Activated naive CD4-positive, alpha-beta T cell treated with anti-CD3 and anti-CD28 coated beads, Interleukin-2, amount 50 U/mL, for 72 hours (primary cell): ENCODE measurements at regions not wholly inside any gene's neighbourhood (a gene's known extent, or its start where the extent isn't known, plus 50 kb on each side); places are given as distances from the start of the nearest gene placed in this dataset.
"Not testable (repeated sequence)": the region's sequence is repeated elsewhere in the genome, so short reads cannot be mapped to it uniquely, and the experiment has no call there.

Experiments
- ATAC-seq, 2 donors: fragments of 150-1000 bp; cut with Tn5 transposase; 2 replicates each; pipeline ENCODE4 v1.10.0; 2021; ENCODE audit warnings: mild to moderate bottlenecking in 2 of 2, moderate library complexity in 2 of 2
- DNase-seq, 2 donors: peaks; one replicate each; pipeline ENCODE4 v3.0.0; 2021 to 2022; ENCODE audit warnings: low spot score in 2 of 2
- H3K27ac Mint-ChIP-seq, 2 donors: one replicate each; pipeline ENCODE4 v1.8.0; 2022; ENCODE audit warnings: mild to moderate bottlenecking in 2 of 2, mixed read lengths in 2 of 2
- H3K36me3 Mint-ChIP-seq, 2 donors: one replicate each; pipeline ENCODE4 v1.8.0; 2022; ENCODE audit warnings: mixed read lengths in 2 of 2
- H3K9me3 Mint-ChIP-seq, 2 donors: one replicate each; pipeline ENCODE4 v1.8.0; 2022; ENCODE audit warnings: mixed read lengths in 2 of 2

DNA sequence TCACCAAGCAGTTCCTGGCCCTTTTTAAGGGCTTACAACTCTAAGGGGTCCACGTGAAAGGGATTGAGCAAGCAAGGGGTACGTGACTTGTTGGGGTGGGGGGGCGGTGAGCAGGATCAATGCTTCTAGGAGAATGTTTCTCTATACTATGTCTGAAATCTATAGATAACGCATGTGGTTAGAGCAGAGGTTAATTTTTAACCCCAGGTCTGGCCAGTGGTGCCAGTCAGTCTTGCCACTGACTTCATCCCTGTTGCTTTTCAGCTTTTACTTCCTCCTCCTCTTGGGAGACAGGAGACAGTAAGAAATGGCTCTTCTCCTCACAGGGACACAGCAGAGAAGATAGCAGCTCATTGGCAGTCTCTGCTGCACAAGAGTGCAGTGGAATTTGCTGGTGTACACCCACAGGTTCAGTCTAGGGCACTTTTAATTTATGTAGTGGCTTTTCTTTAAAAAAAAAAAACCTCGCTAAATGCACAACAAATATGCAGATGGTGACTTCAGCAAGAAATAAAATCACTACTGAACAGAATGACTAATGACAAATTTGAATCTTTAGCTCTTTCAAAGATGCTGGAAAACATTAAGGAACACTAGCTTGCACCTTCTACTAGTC, 190.5 kb downstream of the CCNG2 start:
- Mint-ChIP-seq H3K27ac (peak overlapping the region in 1 of 2 donors; percentile 1), H3K9me3 (peaks cover 6 to 12% of the 10 kb centered on the region in 2 donors), H3K36me3 (no peaks in the 10 kb centered on the region)
- ATAC-seq (no peak), DNase-seq (no peak)

GRCh38 chr4:77348815-77349214, 191.8 kb downstream of the CCNG2 start:
- no peak overlapping the region for H3K27ac Mint-ChIP-seq
- ATAC-seq (no peak), DNase-seq (no peak)
- H3K36me3 Mint-ChIP-seq: no peaks in the 10 kb centered on the region
- peaks cover 0 to 4% of the 10 kb centered on the region in 2 donors for H3K9me3 Mint-ChIP-seq

DNA sequence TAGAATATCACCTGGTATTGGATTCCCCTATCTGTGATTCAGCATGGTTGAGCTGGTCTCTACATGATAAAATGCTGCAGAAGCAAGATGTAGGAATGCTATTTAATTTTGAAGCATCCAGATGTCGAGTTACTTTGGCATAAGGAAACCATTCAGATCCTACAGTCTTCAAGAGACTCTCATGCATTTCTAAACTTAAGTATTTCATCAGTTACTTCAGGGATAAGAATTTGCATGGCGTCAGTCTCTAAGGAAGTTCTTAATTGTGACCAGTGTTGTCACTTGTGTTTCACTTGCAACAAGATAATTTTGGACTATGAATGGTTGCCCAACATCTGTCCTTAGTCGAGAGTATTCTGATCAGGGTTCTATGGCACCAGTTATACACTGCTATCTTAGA, 192.4 kb downstream of the CCNG2 start:
- ATAC-seq (no peak), DNase-seq (no peak)
- H3K36me3 Mint-ChIP-seq: no peaks in the 10 kb centered on the region
- no peaks in the 10 kb centered on the region for H3K9me3 Mint-ChIP-seq
- H3K27ac Mint-ChIP-seq: no peak overlapping the region

GRCh38 chr4:77349796-77350195, 192.8 kb downstream of the CCNG2 start:
- ATAC-seq: no peak
- H3K9me3 Mint-ChIP-seq: no peaks in the 10 kb centered on the region
- no peaks in the 10 kb centered on the region for H3K36me3 Mint-ChIP-seq
- DNase-seq: no peak
- no peak overlapping the region for H3K27ac Mint-ChIP-seq

- DNase-seq (no peak), ATAC-seq (no peak)
- H3K36me3 Mint-ChIP-seq: no peaks in the 10 kb centered on the region
- H3K27ac Mint-ChIP-seq: no peak overlapping the region
- no peaks in the 10 kb centered on the region for H3K9me3 Mint-ChIP-seq
These were observed 195.2 kb downstream of the CCNG2 start for GRCh38 chr4:77352192-77352591.

DNA sequence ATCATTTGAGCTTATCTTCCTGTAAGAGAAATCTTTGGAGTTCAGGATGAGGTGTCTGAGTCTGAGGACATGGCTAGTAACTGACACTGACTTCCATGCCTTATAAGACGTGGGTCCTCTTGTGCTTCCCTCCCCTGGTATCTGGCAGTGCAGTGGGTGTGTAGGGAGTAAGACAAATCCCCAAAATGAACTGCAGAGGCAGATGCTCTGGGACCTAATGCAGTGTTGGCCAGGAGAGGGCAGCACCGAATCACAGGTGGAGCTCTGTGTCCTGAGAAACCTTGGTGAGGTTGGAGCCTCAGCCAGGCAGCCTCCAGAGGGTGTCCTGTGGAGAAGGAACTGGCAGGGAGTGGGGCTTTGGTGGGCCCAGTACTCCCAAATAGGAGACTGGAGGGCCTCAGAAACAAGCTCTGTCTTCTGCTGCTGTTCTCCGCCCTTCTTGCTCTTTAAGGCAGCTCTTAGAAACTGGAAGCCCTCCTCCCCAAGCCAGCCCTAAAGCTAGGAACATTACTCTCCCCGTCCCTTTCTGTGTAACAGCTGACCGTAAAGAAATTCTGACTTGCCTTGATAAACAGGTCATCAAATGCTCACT, 196.8 kb downstream of the CCNG2 start:
- peak; percentile 64 to 77 for ATAC-seq
- DNase-seq, H3K36me3 Mint-ChIP-seq: not testable (repeated sequence)

GRCh38 chr4:77354550-77354949, 197.5 kb downstream of the CCNG2 start:
- ATAC-seq: no peak
- no peaks in the 10 kb centered on the region for H3K36me3 Mint-ChIP-seq
- no peak overlapping the region for H3K27ac Mint-ChIP-seq
- no peaks in the 10 kb centered on the region for H3K9me3 Mint-ChIP-seq
- no peak for DNase-seq

More for the DNA sequence above, 196.8 kb downstream of the CCNG2 start:
- not testable (repeated sequence) for H3K9me3 Mint-ChIP-seq, H3K27ac Mint-ChIP-seq

DNA sequence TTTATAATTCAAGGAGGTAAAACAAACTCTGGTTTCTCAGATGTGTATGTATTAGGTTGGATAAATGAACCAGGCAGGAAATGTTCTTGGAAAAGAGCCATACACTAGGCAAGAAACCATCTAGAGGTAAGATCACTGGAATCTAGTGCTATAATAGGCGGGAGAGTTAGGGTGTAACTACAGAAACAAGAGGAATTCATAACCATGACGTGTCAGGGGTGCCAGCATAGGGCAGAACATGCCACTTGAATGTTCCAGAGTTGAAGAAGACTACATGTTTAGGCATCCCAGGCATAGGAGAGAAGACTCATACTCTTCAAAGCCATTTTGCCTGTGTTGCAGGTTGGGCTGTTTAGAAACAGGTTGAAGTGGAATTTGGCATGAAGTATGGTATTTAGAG, 198.7 kb downstream of the CCNG2 start:
- ATAC-seq (no peak), DNase-seq (no peak)
- Mint-ChIP-seq H3K27ac (no peak overlapping the region), H3K9me3 (no peaks in the 10 kb centered on the region), H3K36me3 (no peaks in the 10 kb centered on the region)

- H3K9me3 Mint-ChIP-seq: no peaks in the 10 kb centered on the region
- H3K27ac Mint-ChIP-seq: no peak overlapping the region
- no peaks in the 10 kb centered on the region for H3K36me3 Mint-ChIP-seq
- ATAC-seq (peak; percentile 40 to 60), DNase-seq (peak in 1 of 2 donors; percentile 15)
These were observed 201.4 kb downstream of the CCNG2 start for GRCh38 chr4:77358315-77358928.

GRCh38 chr4:77360451-77360850, 203.4 kb downstream of the CCNG2 start:
- no peak for DNase-seq
- Mint-ChIP-seq H3K9me3 (no peaks in the 10 kb centered on the region), H3K36me3 (no peaks in the 10 kb centered on the region), H3K27ac (no peak overlapping the region)
- ATAC-seq: no peak

GRCh38 chr4:77366876-77367275, 209.9 kb downstream of the CCNG2 start:
- not testable (repeated sequence) for DNase-seq, H3K36me3 Mint-ChIP-seq, H3K27ac Mint-ChIP-seq, H3K9me3 Mint-ChIP-seq
- ATAC-seq: peak; percentile 68 to 77

DNA sequence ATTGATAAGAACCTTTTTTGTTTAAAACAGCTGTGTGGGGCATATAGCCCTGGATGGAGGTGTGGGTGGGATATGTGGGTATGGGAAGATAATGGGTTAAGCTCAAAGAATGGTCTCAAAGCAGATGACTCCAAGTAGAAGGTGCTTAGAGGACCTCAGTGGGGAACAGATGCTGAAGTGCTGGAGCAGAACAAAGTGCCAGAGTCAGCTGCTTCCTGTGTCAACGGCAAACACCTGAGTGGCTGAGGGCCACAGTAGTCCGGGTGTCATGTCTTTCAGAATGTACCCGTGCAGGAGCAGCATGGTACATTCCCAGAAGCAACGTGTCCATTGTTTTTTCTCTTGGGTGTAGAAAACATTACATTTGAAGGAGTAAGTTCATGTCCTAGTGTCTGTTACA, 210.6 kb downstream of the CCNG2 start:
- ATAC-seq (no peak), DNase-seq (no peak)
- H3K27ac Mint-ChIP-seq: no peak overlapping the region
- H3K9me3 Mint-ChIP-seq: no peaks in the 10 kb centered on the region
- no peaks in the 10 kb centered on the region for H3K36me3 Mint-ChIP-seq

DNA sequence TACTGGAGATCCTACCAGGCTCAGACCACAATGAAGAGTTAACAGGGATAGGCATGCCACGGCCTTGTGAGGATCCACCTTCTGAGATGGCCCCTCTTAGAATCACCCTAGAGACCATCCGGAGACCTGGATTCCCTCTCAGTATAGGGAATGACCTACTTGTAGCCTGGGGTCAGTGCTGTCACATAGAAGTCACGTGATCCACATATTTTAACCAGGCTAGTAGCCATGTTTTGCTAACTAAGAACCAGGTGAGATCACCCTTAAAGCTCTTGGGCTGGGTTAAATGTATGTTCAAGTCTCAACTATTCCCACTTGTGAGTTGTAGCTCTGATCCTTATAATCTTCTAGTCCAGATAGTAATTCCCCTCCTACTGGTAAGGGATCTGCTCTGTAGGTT, 215.4 kb downstream of the CCNG2 start:
- DNase-seq (no peak), ATAC-seq (no peak)
- H3K9me3 Mint-ChIP-seq: no peaks in the 10 kb centered on the region
- no peaks in the 10 kb centered on the region for H3K36me3 Mint-ChIP-seq
- no peak overlapping the region for H3K27ac Mint-ChIP-seq

- DNase-seq (no peak), ATAC-seq (peak in 1 of 2 donors; percentile 32)
- H3K36me3 Mint-ChIP-seq: no peaks in the 10 kb centered on the region
- H3K9me3 Mint-ChIP-seq: no peaks in the 10 kb centered on the region
- no peak overlapping the region for H3K27ac Mint-ChIP-seq
These were observed 219.0 kb downstream of the CCNG2 start for GRCh38 chr4:77375866-77376607.

GRCh38 chr4:77376788-77377460, 219.9 kb downstream of the CCNG2 start:
- ATAC-seq (no peak), DNase-seq (no peak)
- Mint-ChIP-seq H3K27ac (no peak overlapping the region), H3K36me3 (no peaks in the 10 kb centered on the region), H3K9me3 (no peaks in the 10 kb centered on the region)

GRCh38 chr4:77384094-77384493, 221.5 kb upstream of the CXCL13 start:
- ATAC-seq: no peak
- H3K27ac Mint-ChIP-seq: no peak overlapping the region
- no peak for DNase-seq
- no peaks in the 10 kb centered on the region for H3K36me3 Mint-ChIP-seq
- H3K9me3 Mint-ChIP-seq: no peaks in the 10 kb centered on the region
